ENCODE measurements at regions not wholly inside any gene's neighbourhood (a gene's known extent, or its start where the extent isn't known, plus 50 kb on each side); places are given as distances from the start of the nearest gene placed in this dataset.

DNA sequence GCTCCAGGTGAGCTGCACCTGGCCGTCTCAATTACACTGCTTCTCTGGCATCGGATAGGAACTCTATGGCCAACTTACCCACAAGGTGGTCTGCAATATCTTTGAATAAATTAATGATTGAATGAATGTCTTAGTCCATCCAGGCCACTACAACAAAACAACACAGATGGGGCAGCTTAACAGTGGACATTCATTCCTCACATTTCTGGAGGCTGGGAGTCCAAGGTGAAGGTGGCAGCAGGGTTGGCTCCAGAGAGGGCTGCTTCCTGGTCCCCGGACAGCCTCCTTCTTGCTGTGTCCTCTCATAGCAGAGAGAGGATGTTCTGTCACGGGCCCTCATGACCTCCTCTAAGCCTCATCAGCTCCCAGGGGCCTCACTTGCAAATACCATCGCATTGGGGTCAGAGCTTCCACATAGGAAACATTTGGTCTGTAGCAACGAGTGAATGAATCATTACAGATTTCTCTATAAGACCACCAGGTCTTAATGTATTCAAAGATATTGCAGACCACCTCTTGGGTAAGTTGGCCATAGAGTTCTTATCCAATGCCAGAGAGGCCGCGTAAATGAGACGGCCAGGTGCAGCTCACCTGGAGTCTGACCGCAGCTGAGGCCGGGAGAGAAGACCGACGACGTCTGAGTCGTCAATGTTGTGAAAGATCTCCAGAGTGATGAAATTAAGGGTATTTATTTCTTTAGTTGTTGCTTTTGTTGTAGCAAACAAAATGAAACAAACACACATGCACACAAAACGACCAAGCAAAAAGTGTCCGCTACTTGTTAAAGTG, 182.7 kb upstream of the C14orf180 start:
- TF ChIP-seq GATA2 (IDR thresholded peaks at IDR 0.05; ENCODE audit: low read depth, low read length) (no peak), GATA3 (IDR thresholded peaks at IDR 0.05; ENCODE audit: low read depth, low read length) (no peak)
